Neural progenitor cell (in vitro differentiated cells): ENCODE measurements at regions not wholly inside any gene's neighbourhood (a gene's known extent, or its start where the extent isn't known, plus 50 kb on each side); places are given as distances from the start of the nearest gene placed in this dataset.

Experiments
- EZH2 ChIP-seq: fragments of 200-600 bp; sonication (generic); IDR thresholded peaks from 2 replicates; pipeline ENCODE4 v1.6.1; 2017; ENCODE audit warnings: antibody characterized with exemption, mild to moderate bottlenecking, moderate library complexity
- EZH2phosphoT487 ChIP-seq: fragments of 200-600 bp; sonication (generic); IDR thresholded peaks from 2 replicates; pipeline ENCODE4 v1.6.1; 2017; ENCODE audit warnings: antibody characterized with exemption
- TF ChIP-seq, protein P1 (sequence below): fragments of 200-600 bp; sonication (generic); IDR thresholded peaks from 2 replicates; pipeline ENCODE4 v1.5.1; 2017; ENCODE audit warnings: antibody characterized with exemption, mild to moderate bottlenecking

DNA sequence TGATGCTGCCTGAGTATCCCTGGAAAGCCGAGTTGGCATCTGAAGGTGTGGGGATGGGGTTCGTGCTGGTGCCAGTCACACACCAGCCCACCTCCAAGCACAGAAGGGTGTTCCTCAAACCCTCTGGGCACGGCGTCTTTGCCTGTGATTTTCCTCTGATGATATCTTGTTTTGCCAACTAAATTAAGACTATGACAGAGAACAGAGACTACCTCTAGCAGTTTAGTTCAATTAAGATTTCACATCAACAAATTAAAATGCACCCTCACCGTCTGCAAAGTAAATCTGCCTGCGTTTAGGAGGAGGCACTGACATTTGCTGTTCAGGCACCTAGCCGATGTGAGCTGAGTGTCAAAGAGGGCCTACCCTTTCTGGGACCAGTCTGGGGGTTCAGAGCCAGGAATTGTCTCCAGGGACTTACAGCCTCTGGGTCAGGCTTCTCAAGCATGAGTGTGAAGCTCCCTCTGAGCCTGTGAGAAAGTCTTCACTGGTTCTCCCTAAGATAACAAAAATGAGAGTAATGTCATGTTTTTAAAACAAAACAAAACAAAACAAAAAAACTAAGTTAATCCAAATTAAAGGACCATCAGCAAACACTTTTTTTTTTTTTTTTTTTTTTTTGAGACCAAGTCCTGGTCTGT is 55.4 kb upstream of the CTNNA1 start:
- TF ChIP-seq EZH2 (no peak), EZH2phosphoT487 (no peak)
- TF ChIP-seq, protein P1, sequence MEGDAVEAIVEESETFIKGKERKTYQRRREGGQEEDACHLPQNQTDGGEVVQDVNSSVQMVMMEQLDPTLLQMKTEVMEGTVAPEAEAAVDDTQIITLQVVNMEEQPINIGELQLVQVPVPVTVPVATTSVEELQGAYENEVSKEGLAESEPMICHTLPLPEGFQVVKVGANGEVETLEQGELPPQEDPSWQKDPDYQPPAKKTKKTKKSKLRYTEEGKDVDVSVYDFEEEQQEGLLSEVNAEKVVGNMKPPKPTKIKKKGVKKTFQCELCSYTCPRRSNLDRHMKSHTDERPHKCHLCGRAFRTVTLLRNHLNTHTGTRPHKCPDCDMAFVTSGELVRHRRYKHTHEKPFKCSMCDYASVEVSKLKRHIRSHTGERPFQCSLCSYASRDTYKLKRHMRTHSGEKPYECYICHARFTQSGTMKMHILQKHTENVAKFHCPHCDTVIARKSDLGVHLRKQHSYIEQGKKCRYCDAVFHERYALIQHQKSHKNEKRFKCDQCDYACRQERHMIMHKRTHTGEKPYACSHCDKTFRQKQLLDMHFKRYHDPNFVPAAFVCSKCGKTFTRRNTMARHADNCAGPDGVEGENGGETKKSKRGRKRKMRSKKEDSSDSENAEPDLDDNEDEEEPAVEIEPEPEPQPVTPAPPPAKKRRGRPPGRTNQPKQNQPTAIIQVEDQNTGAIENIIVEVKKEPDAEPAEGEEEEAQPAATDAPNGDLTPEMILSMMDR = no peak
